ENCODE measurements at regions not wholly inside any gene's neighbourhood (a gene's known extent, or its start where the extent isn't known, plus 50 kb on each side); places are given as distances from the start of the nearest gene placed in this dataset.

- POLR2A ChIA-PET, result no interaction called here
- CTCF ChIA-PET, result no interaction called here
These were observed 169.6 kb upstream of the SNX2 start for GRCh38 chr5:122605236-122605635.

GRCh38 chr5:122607818-122608217 lies 167.1 kb upstream of the SNX2 start:
- no peak for TF ChIP-seq CTCF (IDR thresholded peaks at IDR 0.05; ENCODE audit: insufficient read depth, low read length, missing control alignments)

More at GRCh38 chr5:122605236-122605635, 169.6 kb upstream of the SNX2 start:
- H3K4me3 ChIP-seq (ENCODE audit: low read depth, low read length), result no peak overlapping the region
- no peak for DNase-seq (ENCODE audit: low read depth, low spot score)
- no peak for TF ChIP-seq CTCF (IDR thresholded peaks at IDR 0.05; ENCODE audit: insufficient read depth, low read length, missing control alignments)

GRCh38 chr5:122608222-122608621 lies 166.7 kb upstream of the SNX2 start:
- DNase-seq (ENCODE audit: low read depth, low spot score), result no peak
- CTCF ChIA-PET, result no interaction called here
- no peak for TF ChIP-seq CTCF (IDR thresholded peaks at IDR 0.05; ENCODE audit: insufficient read depth, low read length, missing control alignments)
- H3K4me3 ChIP-seq (ENCODE audit: low read depth, low read length), result no peak overlapping the region
- POLR2A ChIA-PET, result no interaction called here

More at GRCh38 chr5:122607818-122608217, 167.1 kb upstream of the SNX2 start:
- POLR2A ChIA-PET, result no interaction called here
- DNase-seq (ENCODE audit: low read depth, low spot score), result no peak
- no peak overlapping the region for H3K4me3 ChIP-seq (ENCODE audit: low read depth, low read length)
- CTCF ChIA-PET, result no interaction called here

GRCh38 chr5:122611406-122611805 lies 163.5 kb upstream of the SNX2 start:
- ChIA-PET CTCF (no interaction called here), POLR2A (no interaction called here)
- H3K4me3 ChIP-seq (ENCODE audit: low read depth, low read length), result no peak overlapping the region
- TF ChIP-seq CTCF (IDR thresholded peaks at IDR 0.05; ENCODE audit: insufficient read depth, low read length, missing control alignments), result no peak
- no peak for DNase-seq (ENCODE audit: low read depth, low spot score)

GRCh38 chr5:122612901-122613300 lies 162.0 kb upstream of the SNX2 start:
- DNase-seq (ENCODE audit: low read depth, low spot score), result no peak
- H3K4me3 ChIP-seq (ENCODE audit: low read depth, low read length), result no peak overlapping the region
- ChIA-PET POLR2A (no interaction called here), CTCF (no interaction called here)
- TF ChIP-seq CTCF (IDR thresholded peaks at IDR 0.05; ENCODE audit: insufficient read depth, low read length, missing control alignments), result no peak

- H3K4me3 ChIP-seq (ENCODE audit: low read depth, low read length), result no peak overlapping the region
- POLR2A ChIA-PET, result no interaction called here
- DNase-seq (ENCODE audit: low read depth, low spot score), result no peak
- CTCF ChIA-PET, result no interaction called here
- no peak for TF ChIP-seq CTCF (IDR thresholded peaks at IDR 0.05; ENCODE audit: insufficient read depth, low read length, missing control alignments)
These were observed 159.7 kb upstream of the SNX2 start for GRCh38 chr5:122615146-122615545.

All from AG04449 (cell line).